LNCaP clone FGC (cell line): ENCODE measurements at regions not wholly inside any gene's neighbourhood (a gene's known extent, or its start where the extent isn't known, plus 50 kb on each side); places are given as distances from the start of the nearest gene placed in this dataset.
A peak's percentile ranks its signal among the peaks of the same experiment; 100 is the strongest.

Source experiments
- DNase-seq: peaks from one replicate; pipeline ENCODE4 v3.0.0-alpha.2; 2011; ENCODE audit warnings: low read depth
- H3K4me3 ChIP-seq: 2 replicates; pipeline ENCODE4 v1.5.1; 2011; ENCODE audit warnings: mild to moderate bottlenecking, low read depth, low read length, control low read depth
- CTCF ChIP-seq: IDR thresholded peaks from 2 replicates; pipeline ENCODE4 v1.5.1; 2012; ENCODE audit warnings: mild to moderate bottlenecking; ENCODE audit not compliant: control insufficient read depth, insufficient read depth; ENCODE audit errors: extremely low read depth

- H3K4me3 ChIP-seq = no peak overlapping the region
- TF ChIP-seq CTCF = no peak
- DNase-seq = no peak
Observed at GRCh38 chr21:18772897-18773296, 369.3 kb upstream of the TMPRSS15 start.

- DNase-seq = no peak
- H3K4me3 ChIP-seq = no peak overlapping the region
- TF ChIP-seq CTCF = no peak
Observed at GRCh38 chr21:18776936-18777335, 373.4 kb upstream of the TMPRSS15 start.

- no peak overlapping the region for H3K4me3 ChIP-seq
- no peak for DNase-seq
- TF ChIP-seq CTCF = no peak
Observed at GRCh38 chr21:18782721-18783120, 379.1 kb upstream of the TMPRSS15 start.

- DNase-seq = peak; percentile 2
- no peak overlapping the region for H3K4me3 ChIP-seq
- TF ChIP-seq CTCF = peak; percentile 58
Observed at GRCh38 chr21:18801468-18801867, 397.9 kb upstream of the TMPRSS15 start.

- TF ChIP-seq CTCF = no peak
- H3K4me3 ChIP-seq = no peak overlapping the region
- DNase-seq = no peak
Observed at GRCh38 chr21:18803624-18804023, 400.0 kb upstream of the TMPRSS15 start.

GRCh38 chr21:18810136-18810535 lies 406.6 kb upstream of the TMPRSS15 start:
- no peak for DNase-seq
- H3K4me3 ChIP-seq = no peak overlapping the region
- no peak for TF ChIP-seq CTCF

GRCh38 chr21:18812308-18812707 lies 408.7 kb upstream of the TMPRSS15 start:
- DNase-seq = no peak
- no peak overlapping the region for H3K4me3 ChIP-seq
- no peak for TF ChIP-seq CTCF
